Progenitor cell of endocrine pancreas (in vitro differentiated cells): ENCODE measurements at regions not wholly inside any gene's neighbourhood (a gene's known extent, or its start where the extent isn't known, plus 50 kb on each side); places are given as distances from the start of the nearest gene placed in this dataset.

Source experiments
- DNase-seq: peaks from one replicate; pipeline ENCODE4 v3.0.0; 2021; ENCODE audit warnings: low spot score; ENCODE audit not compliant: unreplicated experiment
- H3K27ac Mint-ChIP-seq: 2 replicates; pipeline ENCODE4 v1.8.0; 2021; ENCODE audit warnings: mild to moderate bottlenecking, moderate library complexity, mixed read lengths
- H3K27me3 Mint-ChIP-seq: 2 replicates; pipeline ENCODE4 v1.8.0; 2021; ENCODE audit warnings: mixed read lengths
- H3K36me3 Mint-ChIP-seq: 2 replicates; pipeline ENCODE4 v1.8.0; 2022; ENCODE audit warnings: mixed read lengths; ENCODE audit not compliant: insufficient read depth
- H3K4me1 Mint-ChIP-seq: 2 replicates; pipeline ENCODE4 v1.8.0; 2021; ENCODE audit warnings: low read depth, mixed read lengths
- H3K4me3 Mint-ChIP-seq: 2 replicates; pipeline ENCODE4 v1.8.0; 2021; ENCODE audit warnings: low read depth, mild to moderate bottlenecking, moderate library complexity, mixed read lengths
- H3K9me3 Mint-ChIP-seq: 2 replicates; pipeline ENCODE4 v1.8.0; 2021; ENCODE audit warnings: low read depth, mixed read lengths
- CTCF ChIP-seq: fragments of 200-600 bp; sonication (generic); IDR thresholded peaks from one replicate; pipeline ENCODE4 v1.5.0; 2021; ENCODE audit warnings: antibody characterized with exemption, mild to moderate bottlenecking; ENCODE audit not compliant: unreplicated experiment

GRCh38 chr3:124584245-124584551 lies 146.1 kb upstream of the UMPS start:
- DNase-seq: no peak
- Mint-ChIP-seq H3K4me3 (peak overlapping the region; percentile 85), H3K27me3 (peaks cover 31% of the 10 kb centered on the region), H3K36me3 (peaks cover 1% of the 10 kb centered on the region), H3K9me3 (no peaks in the 10 kb centered on the region), H3K4me1 (peaks cover 32% of the 10 kb centered on the region), H3K27ac (no peak overlapping the region)
- no peak for TF ChIP-seq CTCF

GRCh38 chr3:124584552-124585391 lies 145.5 kb upstream of the UMPS start:
- Mint-ChIP-seq H3K9me3 (no peaks in the 10 kb centered on the region), H3K27me3 (peaks cover 31% of the 10 kb centered on the region), H3K4me1 (peaks cover 32% of the 10 kb centered on the region), H3K36me3 (peaks cover 1% of the 10 kb centered on the region), H3K27ac (peak overlapping the region; percentile 21), H3K4me3 (peak overlapping the region; percentile 85)
- peak; percentile 73 for DNase-seq
- TF ChIP-seq CTCF: no peak

- no peak for DNase-seq
- TF ChIP-seq CTCF: no peak
Observed at GRCh38 chr3:124586126-124587052, 143.9 kb upstream of the UMPS start.

GRCh38 chr3:124587053-124587408 lies 143.2 kb upstream of the UMPS start:
- no peak for DNase-seq
- Mint-ChIP-seq H3K4me3 (no peak overlapping the region), H3K4me1 (peaks cover 40% of the 10 kb centered on the region), H3K27me3 (peaks cover 31% of the 10 kb centered on the region), H3K36me3 (peaks cover 1% of the 10 kb centered on the region), H3K9me3 (no peaks in the 10 kb centered on the region), H3K27ac (peak overlapping the region; percentile 82)
- TF ChIP-seq CTCF: no peak

More at GRCh38 chr3:124586126-124587052, 143.9 kb upstream of the UMPS start:
- Mint-ChIP-seq H3K36me3 (peaks cover 1% of the 10 kb centered on the region), H3K4me3 (peak overlapping the region; percentile 20), H3K27me3 (peaks cover 31% of the 10 kb centered on the region), H3K9me3 (no peaks in the 10 kb centered on the region), H3K27ac (peak overlapping the region; percentile 27), H3K4me1 (peaks cover 34% of the 10 kb centered on the region)

- DNase-seq: no peak
- Mint-ChIP-seq H3K4me1 (peaks cover 48% of the 10 kb centered on the region), H3K9me3 (no peaks in the 10 kb centered on the region), H3K27me3 (peaks cover 31% of the 10 kb centered on the region), H3K4me3 (no peak overlapping the region), H3K27ac (no peak overlapping the region), H3K36me3 (peaks cover 1% of the 10 kb centered on the region)
- no peak for TF ChIP-seq CTCF
Observed at GRCh38 chr3:124588036-124588435, 142.2 kb upstream of the UMPS start.
